ENCODE measurements at regions not wholly inside any gene's neighbourhood (a gene's known extent, or its start where the extent isn't known, plus 50 kb on each side); places are given as distances from the start of the nearest gene placed in this dataset.

GRCh38 chr13:84605927-84606326 lies 723.7 kb upstream of the SLITRK1 start:
- TF ChIP-seq CTCF (conservative IDR thresholded peaks at IDR 0.05; ENCODE audit: low read length), result no peak; the same call in 1 of the 2 replicates
- no peak for TF ChIP-seq EZH2phosphoT487 (IDR thresholded peaks at IDR 0.05; ENCODE audit: borderline replicate concordance)
